Upper lobe of right lung (tissue), 1 donor: ENCODE measurements at regions not wholly inside any gene's neighbourhood (a gene's known extent, or its start where the extent isn't known, plus 50 kb on each side); places are given as distances from the start of the nearest gene placed in this dataset.
A peak's percentile ranks its signal among the peaks of the same experiment; 100 is the strongest.

Experiments used
- ATAC-seq: fragments of 200-7000 bp; cut with Tn5 transposase; one replicate; pipeline ENCODE4 v1.9.1; 2020; ENCODE audit warnings: mild to moderate bottlenecking, moderate library complexity
- DNase-seq: peaks from one replicate; pipeline ENCODE4 v3.0.0-alpha.2; 2020
- H3K27ac ChIP-seq: fragments of 200-600 bp; one replicate; pipeline ENCODE4 v1.8.0; 2022
- H3K27me3 ChIP-seq: fragments of 200-600 bp; one replicate; pipeline ENCODE4 v1.8.0; 2022; ENCODE audit warnings: mild to moderate bottlenecking
- H3K36me3 ChIP-seq: fragments of 200-600 bp; one replicate; pipeline ENCODE4 v1.8.0; 2022
- H3K4me1 ChIP-seq: fragments of 200-600 bp; one replicate; pipeline ENCODE4 v1.8.0; 2022
- H3K4me3 ChIP-seq: fragments of 200-600 bp; one replicate; pipeline ENCODE4 v1.8.0; 2022; ENCODE audit warnings: mild to moderate bottlenecking
- H3K9me3 ChIP-seq: fragments of 200-600 bp; one replicate; pipeline ENCODE4 v1.8.0; 2022
- CTCF ChIP-seq: fragments of 200-600 bp; IDR thresholded peaks from one replicate; pipeline ENCODE4 v1.8.0; 2022; ENCODE audit warnings: antibody characterized with exemption
- intact Hi-C: fragments of 100-400 bp; cut with DNase I; formaldehyde crosslinking; loops from one replicate; pipeline ENCODE4 v1.11.0; 2022
- donor health status: DM: no; HTN: yes; CAD: no; lungs with severe emphysema.

GRCh38 chr10:57775250-57775649 lies 492.4 kb downstream of the IPMK start:
- Histone ChIP-seq H3K27ac (no peak overlapping the region), H3K9me3 (no peaks in the 10 kb centered on the region), H3K4me1 (no peaks in the 10 kb centered on the region), H3K27me3 (no peaks in the 10 kb centered on the region), H3K4me3 (no peak overlapping the region), H3K36me3 (no peaks in the 10 kb centered on the region)
- no peak for ATAC-seq
- TF ChIP-seq CTCF: no peak
- no peak for DNase-seq
- intact Hi-C loops: no loop called here

DNA sequence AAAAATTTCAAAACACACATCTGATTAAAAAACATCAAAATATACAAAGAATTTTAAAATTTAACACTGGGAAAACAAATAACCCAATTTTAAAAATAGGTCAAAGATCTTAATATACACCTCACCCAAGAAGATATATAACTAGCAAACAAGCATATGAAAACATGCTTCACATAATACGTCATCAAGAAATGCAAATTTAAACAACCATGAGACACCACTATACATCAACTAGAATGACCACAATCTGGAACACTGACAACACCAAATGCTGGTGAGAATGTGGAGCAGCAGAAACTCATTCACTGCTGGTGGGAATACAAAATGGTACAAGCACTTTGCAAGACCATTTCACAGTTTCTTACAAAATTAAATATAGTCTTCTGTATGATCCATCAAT lies 498.4 kb downstream of the IPMK start:
- no peak for DNase-seq
- H3K4me3 ChIP-seq: no peak overlapping the region
- H3K27ac ChIP-seq: no peak overlapping the region
- H3K4me1 ChIP-seq: no peaks in the 10 kb centered on the region
- TF ChIP-seq CTCF: no peak
- no peaks in the 10 kb centered on the region for H3K36me3 ChIP-seq
- ATAC-seq: no peak
- no peaks in the 10 kb centered on the region for H3K9me3 ChIP-seq
- intact Hi-C loops: no loop called here
- H3K27me3 ChIP-seq: no peaks in the 10 kb centered on the region

DNA sequence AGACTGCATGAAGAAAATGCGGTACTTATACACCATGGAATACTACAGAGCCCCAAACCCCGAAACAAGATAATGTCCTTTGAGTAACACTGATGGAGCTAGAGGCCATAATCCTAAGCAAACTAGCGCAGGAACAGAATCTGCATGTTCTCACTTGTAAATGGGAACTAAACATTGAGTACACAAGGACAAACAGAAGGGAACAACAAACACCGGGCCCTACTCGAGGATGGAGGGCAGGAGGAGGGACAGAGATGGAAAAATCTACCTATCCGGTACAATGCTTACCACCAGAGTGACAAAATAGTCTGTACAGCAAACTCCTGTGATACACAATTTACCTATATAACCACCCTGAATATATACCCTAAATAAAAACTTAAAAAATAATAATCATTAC lies 507.9 kb downstream of the IPMK start:
- Histone ChIP-seq H3K27me3 (no peaks in the 10 kb centered on the region), H3K4me1 (no peaks in the 10 kb centered on the region), H3K9me3 (no peaks in the 10 kb centered on the region), H3K27ac (no peak overlapping the region), H3K4me3 (no peak overlapping the region), H3K36me3 (no peaks in the 10 kb centered on the region)
- intact Hi-C loops: no loop called here
- no peak for TF ChIP-seq CTCF
- ATAC-seq: no peak
- no peak for DNase-seq

DNA sequence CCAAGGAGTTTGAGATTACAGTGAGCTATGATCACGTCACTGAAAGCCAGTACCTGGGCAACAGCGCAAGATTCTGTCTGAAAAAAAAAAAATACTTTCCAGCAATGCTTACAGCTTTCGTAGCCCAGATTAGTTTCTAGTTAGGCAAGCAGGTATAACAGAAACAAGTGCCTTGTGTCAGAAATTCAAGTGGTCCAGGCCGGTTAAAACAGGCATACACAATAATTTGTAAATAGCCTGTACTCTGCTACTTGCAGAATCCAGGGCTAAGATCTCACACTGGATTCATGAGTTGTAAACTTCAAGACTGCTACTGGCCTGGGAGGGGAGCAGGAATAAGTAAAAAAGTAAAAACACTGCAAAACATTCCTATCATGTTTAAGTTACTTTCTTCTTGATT lies 512.9 kb downstream of the IPMK start:
- Histone ChIP-seq H3K36me3 (no peaks in the 10 kb centered on the region), H3K4me3 (no peak overlapping the region), H3K27me3 (no peaks in the 10 kb centered on the region), H3K4me1 (no peaks in the 10 kb centered on the region), H3K27ac (no peak overlapping the region), H3K9me3 (no peaks in the 10 kb centered on the region)
- peak; percentile 63 for ATAC-seq
- intact Hi-C loops: no loop called here
- DNase-seq: no peak
- no peak for TF ChIP-seq CTCF

DNA sequence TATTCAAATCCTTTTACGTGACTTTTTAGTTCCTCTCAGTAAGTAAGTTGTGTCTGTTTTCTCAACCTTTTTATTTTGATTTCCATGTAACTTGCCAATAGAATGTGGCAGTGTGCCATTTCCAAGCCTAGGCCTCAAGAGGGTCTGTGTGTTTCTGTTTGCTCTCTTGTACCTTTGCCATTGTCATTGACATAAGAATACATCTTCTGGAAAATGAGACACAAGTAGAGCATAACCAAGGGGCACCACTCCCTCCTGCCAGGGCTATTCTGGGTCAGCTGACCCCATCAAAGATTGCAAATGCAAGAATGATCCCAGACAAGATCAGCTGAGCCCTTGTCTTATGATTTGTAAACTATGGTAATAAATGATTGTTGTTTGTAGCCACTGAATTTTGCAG lies 524.0 kb downstream of the IPMK start:
- H3K27me3 ChIP-seq: no peaks in the 10 kb centered on the region
- no peaks in the 10 kb centered on the region for H3K4me1 ChIP-seq
- no peaks in the 10 kb centered on the region for H3K9me3 ChIP-seq
- DNase-seq: no peak
- TF ChIP-seq CTCF: no peak
- no peak overlapping the region for H3K27ac ChIP-seq
- intact Hi-C loops: no loop called here
- H3K36me3 ChIP-seq: no peaks in the 10 kb centered on the region
- no peak for ATAC-seq
- H3K4me3 ChIP-seq: no peak overlapping the region

GRCh38 chr10:57741751-57742150 lies 525.9 kb downstream of the IPMK start:
- intact Hi-C loops: no loop called here
- ATAC-seq (no peak), DNase-seq (no peak)
- Histone ChIP-seq H3K36me3 (no peaks in the 10 kb centered on the region), H3K4me1 (no peaks in the 10 kb centered on the region), H3K4me3 (no peak overlapping the region), H3K9me3 (no peaks in the 10 kb centered on the region), H3K27me3 (no peaks in the 10 kb centered on the region), H3K27ac (no peak overlapping the region)
- no peak for TF ChIP-seq CTCF
